HAP-1 (cell line): ENCODE measurements at regions not wholly inside any gene's neighbourhood (a gene's known extent, or its start where the extent isn't known, plus 50 kb on each side); places are given as distances from the start of the nearest gene placed in this dataset.

Experiments
- DNase-seq, 2 experiments: peaks; one replicate each; pipeline ENCODE4 v3.0.0-alpha.2; 2016 to 2020; ENCODE audit warnings: low spot score in 2 of 2
- H3K27me3 ChIP-seq: fragments of 250-450 bp; sonication (Bioruptor Pico); 2 replicates; pipeline ENCODE4 v1.5.1; 2020; ENCODE audit warnings: low read depth, mild to moderate bottlenecking, moderate library complexity
- H3K36me3 ChIP-seq: fragments of 250-450 bp; sonication (Bioruptor Pico); replicated peaks from 2 replicates; pipeline ENCODE4 v1.5.1; 2020; ENCODE audit warnings: mild to moderate bottlenecking
- H3K4me1 ChIP-seq: fragments of 250-450 bp; sonication (Bioruptor Pico); 2 replicates; pipeline ENCODE4 v1.5.1; 2020; ENCODE audit warnings: mild to moderate bottlenecking
- H3K4me3 ChIP-seq: fragments of 250-450 bp; sonication (Bioruptor Pico); 2 replicates; pipeline ENCODE4 v1.5.1; 2020; ENCODE audit warnings: mild to moderate bottlenecking, moderate library complexity
- H3K9me3 ChIP-seq: fragments of 250-450 bp; sonication (Bioruptor Pico); 2 replicates; pipeline ENCODE4 v1.5.1; 2020; ENCODE audit warnings: mild to moderate bottlenecking, moderate library complexity
- in situ Hi-C: fragments of 300-500 bp; cut with MboI; formaldehyde crosslinking; loops from 3 replicates; pipeline ENCODE4 v1.14.3; 2020; ENCODE audit warnings: low sequenced_read_pairs, inconsistent platforms, mixed read lengths

- in situ Hi-C loops, result no loop called here
- Histone ChIP-seq H3K9me3 (no peaks in the 10 kb centered on the region), H3K4me1 (no peaks in the 10 kb centered on the region), H3K4me3 (no peak overlapping the region), H3K36me3 (no peaks in the 10 kb centered on the region), H3K27me3 (0 out of 2 replicates have a peak, but pooled peaks cover 2% of the 10 kb centered on the region)
- no peak for DNase-seq
Measured at GRCh38 chr6:142542704-142543233, 241.0 kb downstream of the ADGRG6 start.

GRCh38 chr6:142543606-142544005 is 241.8 kb downstream of the ADGRG6 start:
- Histone ChIP-seq H3K9me3 (no peaks in the 10 kb centered on the region), H3K4me3 (no peak overlapping the region), H3K4me1 (no peaks in the 10 kb centered on the region), H3K27me3 (0 out of 2 replicates have a peak, but pooled peaks cover 2% of the 10 kb centered on the region), H3K36me3 (no peaks in the 10 kb centered on the region)
- in situ Hi-C loops, result no loop called here
- DNase-seq, result no peak

GRCh38 chr6:142544199-142544838 is 242.5 kb downstream of the ADGRG6 start:
- no peak for DNase-seq
- H3K4me1 ChIP-seq, result no peaks in the 10 kb centered on the region
- in situ Hi-C loops, result no loop called here
- H3K9me3 ChIP-seq, result no peaks in the 10 kb centered on the region
- H3K27me3 ChIP-seq, result 0 out of 2 replicates have a peak, but pooled peaks cover 2% of the 10 kb centered on the region
- H3K4me3 ChIP-seq, result no peak overlapping the region
- no peaks in the 10 kb centered on the region for H3K36me3 ChIP-seq

- no peak for DNase-seq
- Histone ChIP-seq H3K4me1 (no peaks in the 10 kb centered on the region), H3K9me3 (no peaks in the 10 kb centered on the region), H3K4me3 (no peak overlapping the region), H3K36me3 (no peaks in the 10 kb centered on the region), H3K27me3 (peaks cover 2% of the 10 kb centered on the region; the same call in 1 of the 2 replicates)
- in situ Hi-C loops, result no loop called here
Measured at GRCh38 chr6:142545147-142545546, 243.3 kb downstream of the ADGRG6 start.

- Histone ChIP-seq H3K4me1 (no peaks in the 10 kb centered on the region), H3K9me3 (no peaks in the 10 kb centered on the region), H3K4me3 (no peak overlapping the region), H3K36me3 (no peaks in the 10 kb centered on the region), H3K27me3 (peaks cover 6% of the 10 kb centered on the region)
- no peak for DNase-seq
- in situ Hi-C loops, result no loop called here
Measured at GRCh38 chr6:142548566-142548965, 246.8 kb downstream of the ADGRG6 start.

- DNase-seq, result no peak
- H3K4me3 ChIP-seq, result no peak overlapping the region
- in situ Hi-C loops, result no loop called here
- H3K9me3 ChIP-seq, result no peaks in the 10 kb centered on the region
- no peaks in the 10 kb centered on the region for H3K36me3 ChIP-seq
- no peaks in the 10 kb centered on the region for H3K4me1 ChIP-seq
- peaks cover 6% of the 10 kb centered on the region for H3K27me3 ChIP-seq
Measured at GRCh38 chr6:142550310-142551063, 248.7 kb downstream of the ADGRG6 start.

- H3K4me1 ChIP-seq, result no peaks in the 10 kb centered on the region
Measured at GRCh38 chr6:142551274-142551811, 249.5 kb downstream of the ADGRG6 start.

GRCh38 chr6:142558786-142559185 is 257.0 kb downstream of the ADGRG6 start:
- DNase-seq, result no peak
- H3K27me3 ChIP-seq, result no peaks in the 10 kb centered on the region
- no peaks in the 10 kb centered on the region for H3K4me1 ChIP-seq
- in situ Hi-C loops, result no loop called here
- H3K36me3 ChIP-seq, result no peaks in the 10 kb centered on the region
- no peaks in the 10 kb centered on the region for H3K9me3 ChIP-seq
- no peak overlapping the region for H3K4me3 ChIP-seq

More at GRCh38 chr6:142551274-142551811, 249.5 kb downstream of the ADGRG6 start:
- in situ Hi-C loops, result no loop called here
- Histone ChIP-seq H3K36me3 (no peaks in the 10 kb centered on the region), H3K9me3 (no peaks in the 10 kb centered on the region), H3K4me3 (no peak overlapping the region), H3K27me3 (peaks cover 6% of the 10 kb centered on the region)
- no peak for DNase-seq

- in situ Hi-C loops, result no loop called here
- Histone ChIP-seq H3K36me3 (no peaks in the 10 kb centered on the region), H3K4me3 (no peak overlapping the region), H3K9me3 (no peaks in the 10 kb centered on the region), H3K27me3 (no peaks in the 10 kb centered on the region), H3K4me1 (no peaks in the 10 kb centered on the region)
- DNase-seq, result no peak
Measured at GRCh38 chr6:142561511-142562265, 259.9 kb downstream of the ADGRG6 start.

GRCh38 chr6:142562865-142563264 is 261.1 kb downstream of the ADGRG6 start:
- Histone ChIP-seq H3K36me3 (no peaks in the 10 kb centered on the region), H3K4me1 (no peaks in the 10 kb centered on the region), H3K27me3 (no peaks in the 10 kb centered on the region), H3K4me3 (no peak overlapping the region), H3K9me3 (no peaks in the 10 kb centered on the region)
- in situ Hi-C loops, result no loop called here
- no peak for DNase-seq

GRCh38 chr6:142566628-142567396 is 265.0 kb downstream of the ADGRG6 start:
- in situ Hi-C loops, result no loop called here
- H3K4me1 ChIP-seq, result no peaks in the 10 kb centered on the region
- peak; percentile 16 to 78 for DNase-seq
- no peaks in the 10 kb centered on the region for H3K36me3 ChIP-seq
- H3K27me3 ChIP-seq, result no peaks in the 10 kb centered on the region
- H3K4me3 ChIP-seq, result no peak overlapping the region
- H3K9me3 ChIP-seq, result no peaks in the 10 kb centered on the region

- no peak for DNase-seq
- in situ Hi-C loops, result no loop called here
Measured at GRCh38 chr6:142567461-142567860, 265.7 kb downstream of the ADGRG6 start.

More at GRCh38 chr6:142567461-142567860, 265.7 kb downstream of the ADGRG6 start:
- no peaks in the 10 kb centered on the region for H3K9me3 ChIP-seq
- no peaks in the 10 kb centered on the region for H3K4me1 ChIP-seq
- H3K27me3 ChIP-seq, result no peaks in the 10 kb centered on the region
- no peaks in the 10 kb centered on the region for H3K36me3 ChIP-seq
- no peak overlapping the region for H3K4me3 ChIP-seq
